ENCODE measurements at regions not wholly inside any gene's neighbourhood (a gene's known extent, or its start where the extent isn't known, plus 50 kb on each side); places are given as distances from the start of the nearest gene placed in this dataset.

DNA sequence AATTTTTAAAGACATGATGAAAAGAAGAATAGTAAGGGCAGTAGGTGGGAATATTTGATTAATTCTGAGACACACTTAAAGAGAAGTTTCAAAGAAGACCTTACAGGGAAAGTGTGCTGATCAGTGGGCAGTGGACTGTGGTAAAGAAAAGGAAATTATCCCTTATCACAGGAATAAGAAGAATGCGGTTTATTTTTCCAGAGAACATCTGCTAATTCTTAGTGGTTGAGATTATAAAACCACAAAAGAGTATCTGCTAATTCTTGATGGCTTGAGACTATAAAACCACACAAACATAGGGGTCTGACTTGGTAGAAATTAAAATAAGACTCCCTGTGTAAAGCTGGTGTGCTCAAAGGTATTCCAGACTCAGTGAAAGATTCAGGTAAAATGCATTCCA lies 60.0 kb upstream of the KCTD3 start (continued):
- TF ChIP-seq, protein P1, sequence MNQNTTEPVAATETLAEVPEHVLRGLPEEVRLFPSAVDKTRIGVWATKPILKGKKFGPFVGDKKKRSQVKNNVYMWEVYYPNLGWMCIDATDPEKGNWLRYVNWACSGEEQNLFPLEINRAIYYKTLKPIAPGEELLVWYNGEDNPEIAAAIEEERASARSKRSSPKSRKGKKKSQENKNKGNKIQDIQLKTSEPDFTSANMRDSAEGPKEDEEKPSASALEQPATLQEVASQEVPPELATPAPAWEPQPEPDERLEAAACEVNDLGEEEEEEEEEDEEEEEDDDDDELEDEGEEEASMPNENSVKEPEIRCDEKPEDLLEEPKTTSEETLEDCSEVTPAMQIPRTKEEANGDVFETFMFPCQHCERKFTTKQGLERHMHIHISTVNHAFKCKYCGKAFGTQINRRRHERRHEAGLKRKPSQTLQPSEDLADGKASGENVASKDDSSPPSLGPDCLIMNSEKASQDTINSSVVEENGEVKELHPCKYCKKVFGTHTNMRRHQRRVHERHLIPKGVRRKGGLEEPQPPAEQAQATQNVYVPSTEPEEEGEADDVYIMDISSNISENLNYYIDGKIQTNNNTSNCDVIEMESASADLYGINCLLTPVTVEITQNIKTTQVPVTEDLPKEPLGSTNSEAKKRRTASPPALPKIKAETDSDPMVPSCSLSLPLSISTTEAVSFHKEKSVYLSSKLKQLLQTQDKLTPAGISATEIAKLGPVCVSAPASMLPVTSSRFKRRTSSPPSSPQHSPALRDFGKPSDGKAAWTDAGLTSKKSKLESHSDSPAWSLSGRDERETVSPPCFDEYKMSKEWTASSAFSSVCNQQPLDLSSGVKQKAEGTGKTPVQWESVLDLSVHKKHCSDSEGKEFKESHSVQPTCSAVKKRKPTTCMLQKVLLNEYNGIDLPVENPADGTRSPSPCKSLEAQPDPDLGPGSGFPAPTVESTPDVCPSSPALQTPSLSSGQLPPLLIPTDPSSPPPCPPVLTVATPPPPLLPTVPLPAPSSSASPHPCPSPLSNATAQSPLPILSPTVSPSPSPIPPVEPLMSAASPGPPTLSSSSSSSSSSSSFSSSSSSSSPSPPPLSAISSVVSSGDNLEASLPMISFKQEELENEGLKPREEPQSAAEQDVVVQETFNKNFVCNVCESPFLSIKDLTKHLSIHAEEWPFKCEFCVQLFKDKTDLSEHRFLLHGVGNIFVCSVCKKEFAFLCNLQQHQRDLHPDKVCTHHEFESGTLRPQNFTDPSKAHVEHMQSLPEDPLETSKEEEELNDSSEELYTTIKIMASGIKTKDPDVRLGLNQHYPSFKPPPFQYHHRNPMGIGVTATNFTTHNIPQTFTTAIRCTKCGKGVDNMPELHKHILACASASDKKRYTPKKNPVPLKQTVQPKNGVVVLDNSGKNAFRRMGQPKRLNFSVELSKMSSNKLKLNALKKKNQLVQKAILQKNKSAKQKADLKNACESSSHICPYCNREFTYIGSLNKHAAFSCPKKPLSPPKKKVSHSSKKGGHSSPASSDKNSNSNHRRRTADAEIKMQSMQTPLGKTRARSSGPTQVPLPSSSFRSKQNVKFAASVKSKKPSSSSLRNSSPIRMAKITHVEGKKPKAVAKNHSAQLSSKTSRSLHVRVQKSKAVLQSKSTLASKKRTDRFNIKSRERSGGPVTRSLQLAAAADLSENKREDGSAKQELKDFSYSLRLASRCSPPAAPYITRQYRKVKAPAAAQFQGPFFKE (tag by site-specific recombination; IDR thresholded peaks at IDR 0.05; ENCODE audit: borderline replicate concordance) = no peak
- TF ChIP-seq ZBTB7A (tag by site-specific recombination; IDR thresholded peaks at IDR 0.05; ENCODE audit: low read depth) = no peak
- no peak for TF ChIP-seq ZNF510 (tag by site-specific recombination; IDR thresholded peaks at IDR 0.05; ENCODE audit: insufficient replicate concordance)
- no peak for TF ChIP-seq ZNF747 (tag by site-specific recombination; IDR thresholded peaks at IDR 0.05)
- no peak for TF ChIP-seq ZNF624 (tag by site-specific recombination; IDR thresholded peaks at IDR 0.05)
- TF ChIP-seq ZNF10 (tag by site-specific recombination; IDR thresholded peaks at IDR 0.05) = no peak
- no peak for TF ChIP-seq SALL2 (tag by site-specific recombination; IDR thresholded peaks at IDR 0.05; ENCODE audit: borderline replicate concordance)
- TF ChIP-seq, protein P2, sequence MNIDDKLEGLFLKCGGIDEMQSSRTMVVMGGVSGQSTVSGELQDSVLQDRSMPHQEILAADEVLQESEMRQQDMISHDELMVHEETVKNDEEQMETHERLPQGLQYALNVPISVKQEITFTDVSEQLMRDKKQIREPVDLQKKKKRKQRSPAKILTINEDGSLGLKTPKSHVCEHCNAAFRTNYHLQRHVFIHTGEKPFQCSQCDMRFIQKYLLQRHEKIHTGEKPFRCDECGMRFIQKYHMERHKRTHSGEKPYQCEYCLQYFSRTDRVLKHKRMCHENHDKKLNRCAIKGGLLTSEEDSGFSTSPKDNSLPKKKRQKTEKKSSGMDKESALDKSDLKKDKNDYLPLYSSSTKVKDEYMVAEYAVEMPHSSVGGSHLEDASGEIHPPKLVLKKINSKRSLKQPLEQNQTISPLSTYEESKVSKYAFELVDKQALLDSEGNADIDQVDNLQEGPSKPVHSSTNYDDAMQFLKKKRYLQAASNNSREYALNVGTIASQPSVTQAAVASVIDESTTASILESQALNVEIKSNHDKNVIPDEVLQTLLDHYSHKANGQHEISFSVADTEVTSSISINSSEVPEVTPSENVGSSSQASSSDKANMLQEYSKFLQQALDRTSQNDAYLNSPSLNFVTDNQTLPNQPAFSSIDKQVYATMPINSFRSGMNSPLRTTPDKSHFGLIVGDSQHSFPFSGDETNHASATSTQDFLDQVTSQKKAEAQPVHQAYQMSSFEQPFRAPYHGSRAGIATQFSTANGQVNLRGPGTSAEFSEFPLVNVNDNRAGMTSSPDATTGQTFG (tag by site-specific recombination; IDR thresholded peaks at IDR 0.05; ENCODE audit: borderline replicate concordance) = no peak
- TF ChIP-seq SP2 (tag by site-specific recombination; IDR thresholded peaks at IDR 0.05) = no peak
- no peak for TF ChIP-seq KLF9 (tag by site-specific recombination; IDR thresholded peaks at IDR 0.05; ENCODE audit: low read depth)
- TF ChIP-seq ZNF843 (tag by site-specific recombination; IDR thresholded peaks at IDR 0.05) = no peak
- TF ChIP-seq BCL11A (tag by site-specific recombination; IDR thresholded peaks at IDR 0.05; ENCODE audit: low read depth) = no peak
- no peak for TF ChIP-seq ZNF248 (tag by site-specific recombination; IDR thresholded peaks at IDR 0.05)
- TF ChIP-seq ZNF558 (tag by site-specific recombination; IDR thresholded peaks at IDR 0.05) = no peak

DNA sequence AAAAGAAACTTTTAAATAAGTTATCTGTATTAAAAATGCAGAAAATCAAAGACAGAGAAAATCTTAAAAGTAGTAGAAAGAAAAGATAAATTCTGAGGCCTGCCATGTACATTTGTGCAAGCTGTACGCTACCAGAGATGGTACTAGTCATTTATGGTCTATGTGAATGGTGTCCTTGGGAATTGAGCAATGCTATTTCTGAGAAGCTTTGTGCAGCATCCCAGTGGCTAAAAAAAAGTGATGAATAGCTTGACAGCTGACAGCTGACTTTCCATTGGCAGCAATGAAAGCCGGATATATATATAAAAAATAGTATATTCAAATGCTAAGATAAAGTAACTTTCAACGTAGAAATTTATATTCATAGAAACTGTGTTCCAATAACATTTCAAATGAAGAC lies 58.8 kb upstream of the KCTD3 start:
- Histone ChIP-seq H3K4me1 (ENCODE audit: control insufficient read depth, insufficient read depth, low read length) (no peaks in the 10 kb centered on the region), H3K4me3 (ENCODE audit: low read depth, low read length) (no peak overlapping the region), H3K9me3 (ENCODE audit: control insufficient read depth, insufficient read depth, low read depth, low read length) (no peaks in the 10 kb centered on the region), H3K27ac (ENCODE audit: extremely low read depth, low read depth, low read length) (no peak overlapping the region), H3K36me3 (ENCODE audit: control insufficient read depth in 2 of 2, insufficient read depth in 1 of 2, low read length in 2 of 2) (no peaks in the 10 kb centered on the region)
- ChIA-PET POLR2A (no interaction called here), CTCF (interaction anchor here (0.7 to 0.8 kb wide), 2 partner anchors 20 to 1478 kb away, joined by 3 read pairs; no protein-coding TSS in a partner anchor)
- TF ChIP-seq ZNF670 (tag by site-specific recombination; IDR thresholded peaks at IDR 0.05; ENCODE audit: low read depth) = no peak
- TF ChIP-seq, protein P3, sequence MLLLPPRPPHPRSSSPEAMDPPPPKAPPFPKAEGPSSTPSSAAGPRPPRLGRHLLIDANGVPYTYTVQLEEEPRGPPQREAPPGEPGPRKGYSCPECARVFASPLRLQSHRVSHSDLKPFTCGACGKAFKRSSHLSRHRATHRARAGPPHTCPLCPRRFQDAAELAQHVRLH (tag by site-specific recombination; IDR thresholded peaks at IDR 0.05) = no peak
- TF ChIP-seq ZXDB (tag by site-specific recombination; IDR thresholded peaks at IDR 0.05) = no peak
- no peak for TF ChIP-seq SP7 (tag by site-specific recombination; IDR thresholded peaks at IDR 0.05)
- TF ChIP-seq, protein P4, sequence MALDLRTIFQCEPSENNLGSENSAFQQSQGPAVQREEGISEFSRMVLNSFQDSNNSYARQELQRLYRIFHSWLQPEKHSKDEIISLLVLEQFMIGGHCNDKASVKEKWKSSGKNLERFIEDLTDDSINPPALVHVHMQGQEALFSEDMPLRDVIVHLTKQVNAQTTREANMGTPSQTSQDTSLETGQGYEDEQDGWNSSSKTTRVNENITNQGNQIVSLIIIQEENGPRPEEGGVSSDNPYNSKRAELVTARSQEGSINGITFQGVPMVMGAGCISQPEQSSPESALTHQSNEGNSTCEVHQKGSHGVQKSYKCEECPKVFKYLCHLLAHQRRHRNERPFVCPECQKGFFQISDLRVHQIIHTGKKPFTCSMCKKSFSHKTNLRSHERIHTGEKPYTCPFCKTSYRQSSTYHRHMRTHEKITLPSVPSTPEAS (tag by site-specific recombination; IDR thresholded peaks at IDR 0.05) = no peak
- no peak for TF ChIP-seq ZNF221 (tag by site-specific recombination; IDR thresholded peaks at IDR 0.05; ENCODE audit: borderline replicate concordance)

All from HEK293 (cell line).